Effector CD4-positive, alpha-beta T cell (primary cell): ENCODE measurements at regions not wholly inside any gene's neighbourhood (a gene's known extent, or its start where the extent isn't known, plus 50 kb on each side); places are given as distances from the start of the nearest gene placed in this dataset.

Experiments used
- DNase-seq: peaks from one replicate; pipeline ENCODE4 v3.0.0-alpha.2; 2020

- no peak for DNase-seq
Measured at GRCh38 chr1:8202182-8202905, 115.6 kb upstream of the SLC45A1 start.

DNA sequence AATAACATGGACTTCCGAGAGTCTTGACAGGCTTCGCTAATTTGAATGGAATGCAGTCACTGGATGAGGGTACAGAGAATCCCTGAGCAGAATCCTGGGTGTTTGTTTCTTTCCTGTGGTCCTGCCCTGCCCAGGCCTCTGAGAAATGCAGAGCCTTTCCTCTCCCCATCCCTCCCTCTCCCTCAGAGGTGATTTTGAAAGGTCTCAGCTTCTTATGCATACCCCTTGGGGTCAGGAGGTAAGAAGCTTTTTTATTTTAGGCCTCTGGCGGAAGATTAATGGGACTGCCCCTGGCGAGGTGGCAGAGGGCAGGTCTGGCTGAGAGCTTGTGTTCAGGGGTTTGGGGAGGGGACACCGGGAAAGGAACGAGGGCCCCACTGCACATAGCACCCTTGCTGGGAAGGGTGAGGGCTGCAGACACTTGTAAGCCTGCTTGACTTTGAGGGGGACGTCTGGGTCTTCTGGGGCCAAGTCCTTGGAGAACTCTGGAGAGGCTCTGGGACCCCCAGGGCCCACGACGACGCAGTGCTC lies 116.5 kb upstream of the SLC45A1 start:
- no peak for DNase-seq

DNA sequence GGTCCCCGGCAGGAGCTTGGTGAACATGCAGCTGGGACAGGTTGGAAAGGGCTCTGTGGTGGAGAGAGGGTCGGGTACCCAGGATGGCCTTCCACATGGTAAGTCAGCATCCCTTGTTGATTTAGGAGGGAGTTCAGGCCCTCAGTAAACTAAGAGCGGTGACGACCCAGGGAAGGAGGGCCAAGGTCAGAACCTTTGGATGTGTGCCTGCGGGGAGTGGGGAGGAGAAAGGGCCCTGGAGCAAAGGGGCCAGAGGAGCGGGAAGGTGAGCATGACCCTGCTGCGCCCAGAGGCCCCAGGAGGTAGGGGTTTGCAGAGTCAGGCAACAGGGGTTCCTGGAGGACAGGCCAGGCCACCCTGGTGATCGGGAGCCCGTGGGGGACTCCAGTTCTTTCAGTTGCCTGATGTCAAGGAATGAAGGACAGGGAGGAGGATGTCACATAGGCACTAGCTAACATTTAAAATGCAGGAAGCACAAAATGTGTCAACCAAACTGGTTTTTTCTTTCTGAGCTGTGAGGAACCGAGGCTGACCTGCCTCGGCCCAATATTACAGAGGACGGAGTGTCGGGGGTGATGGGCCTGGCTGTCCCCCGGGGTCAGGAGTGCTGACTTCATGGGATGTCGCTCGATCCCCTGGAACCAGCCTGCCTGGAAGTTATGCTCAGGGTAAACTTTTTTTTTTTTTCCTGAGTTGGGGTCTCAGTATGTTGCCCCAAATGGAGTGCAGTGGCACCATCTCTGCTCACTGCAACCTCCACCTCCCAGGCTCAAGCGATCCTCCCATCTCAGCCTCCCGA lies 117.4 kb upstream of the SLC45A1 start:
- DNase-seq, result no peak

DNA sequence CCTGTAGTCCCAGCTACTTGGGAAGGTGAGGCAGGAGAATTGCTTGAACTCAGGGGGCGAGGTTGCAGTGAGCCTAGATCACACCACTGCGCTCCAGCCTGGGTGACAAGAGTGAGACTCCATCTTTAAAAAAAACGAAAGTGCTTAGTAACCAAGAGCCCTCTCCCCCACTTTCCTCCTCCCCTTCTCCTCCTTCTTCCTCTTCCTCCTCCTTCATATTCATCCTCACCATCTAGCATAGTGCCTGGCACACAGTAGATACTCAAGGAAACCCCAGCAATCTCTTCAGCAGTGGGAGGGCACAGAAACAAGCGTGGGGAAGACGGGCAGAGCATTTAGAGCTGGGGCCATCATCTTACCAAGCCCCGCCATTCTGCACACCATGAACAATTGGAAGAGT lies 119.4 kb upstream of the SLC45A1 start:
- no peak for DNase-seq

DNA sequence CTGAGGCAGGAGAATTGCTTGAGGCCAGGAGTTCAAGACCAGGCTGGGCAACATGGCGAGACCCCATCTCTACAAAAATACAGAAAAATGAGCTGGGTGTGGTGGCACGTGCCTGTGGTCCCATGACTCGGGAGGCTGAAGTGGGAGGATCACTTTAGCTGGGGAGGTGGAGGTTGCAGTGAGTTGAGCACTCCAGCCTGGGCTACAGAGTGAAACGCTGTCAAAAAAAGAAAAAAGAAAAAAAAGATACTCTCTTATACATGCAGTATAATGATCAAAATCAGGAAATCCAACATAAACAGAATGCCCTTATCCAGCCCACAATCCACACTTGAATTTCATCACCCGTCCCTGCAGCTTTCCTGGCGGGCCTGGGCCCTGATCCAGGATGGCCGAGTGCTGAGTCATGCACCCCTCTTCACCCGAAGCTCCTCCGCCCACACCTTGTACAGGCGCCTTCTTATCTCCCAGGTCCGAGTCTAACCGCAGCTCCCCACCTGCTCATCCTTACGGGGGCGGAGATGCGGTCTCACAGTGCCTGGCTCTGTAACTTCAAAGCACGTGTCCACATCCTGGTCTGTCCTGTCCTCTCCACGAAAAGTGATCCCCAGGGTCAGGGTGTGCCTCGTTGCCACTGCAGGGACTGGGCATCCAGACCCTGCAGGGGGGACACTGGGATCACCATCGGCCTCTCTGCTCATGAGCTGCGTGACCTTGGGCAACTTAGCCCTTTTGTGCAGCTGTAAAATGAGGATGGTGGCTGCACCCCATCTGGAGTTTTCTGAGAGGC lies 120.2 kb upstream of the SLC45A1 start:
- no peak for DNase-seq

- no peak for DNase-seq
Measured at GRCh38 chr1:8194481-8195227, 123.3 kb upstream of the SLC45A1 start.

DNA sequence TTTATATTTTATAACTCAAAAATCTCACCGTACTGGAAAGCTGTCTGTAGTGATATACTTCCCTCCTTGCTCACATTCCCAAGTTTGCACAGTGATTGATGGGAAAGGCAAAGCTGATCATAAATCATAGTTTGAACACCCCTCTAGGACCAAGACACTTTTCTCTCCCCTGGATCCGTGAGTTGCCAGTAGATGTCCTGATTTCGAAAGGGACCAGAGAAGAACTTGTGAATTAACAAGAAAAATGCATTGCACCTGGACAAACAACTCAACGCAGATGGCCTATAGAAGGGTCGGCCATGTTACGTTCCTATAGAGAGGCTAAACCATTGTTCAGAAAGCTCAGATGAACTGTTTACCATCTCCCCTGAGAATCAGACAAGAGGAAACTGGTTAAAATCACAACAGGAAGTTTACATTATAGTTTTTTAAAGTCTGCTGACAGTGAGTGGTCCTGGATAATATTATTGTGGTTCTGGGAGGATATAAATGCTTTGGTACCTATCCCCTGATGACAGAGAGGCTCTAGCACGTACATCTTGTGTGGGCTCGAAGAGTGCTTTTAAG lies 124.0 kb upstream of the SLC45A1 start:
- no peak for DNase-seq

GRCh38 chr1:8191474-8191873 lies 126.4 kb upstream of the SLC45A1 start:
- DNase-seq, result no peak

DNA sequence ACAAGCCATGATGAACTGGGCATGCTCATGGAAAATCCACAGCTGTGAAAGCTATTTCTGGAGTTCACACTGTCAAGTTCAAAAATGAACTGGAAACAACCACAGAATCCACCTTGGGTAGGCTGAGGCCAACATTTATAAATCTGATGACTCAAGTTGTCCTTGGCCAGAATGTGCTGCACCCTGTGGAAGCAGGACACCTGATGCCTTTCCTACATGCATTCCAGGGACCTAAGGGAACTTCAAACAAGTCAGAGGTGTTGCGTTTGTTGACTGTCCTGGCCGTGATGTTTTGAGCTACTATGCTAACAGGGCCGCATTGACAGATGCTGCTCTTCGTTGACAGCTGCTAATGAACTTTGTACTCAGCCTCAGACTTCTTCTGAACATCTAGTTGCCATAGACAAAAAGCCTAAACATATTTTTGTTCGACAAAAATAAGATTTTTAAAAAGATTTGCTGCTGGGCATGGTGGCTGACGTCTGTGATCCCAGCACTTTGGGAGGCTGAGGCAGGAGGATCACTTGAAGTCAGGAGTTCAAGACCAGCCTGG lies 127.9 kb upstream of the SLC45A1 start:
- no peak for DNase-seq

- DNase-seq, result no peak
Measured at GRCh38 chr1:8185400-8185799, 132.5 kb upstream of the SLC45A1 start.

- DNase-seq, result no peak
Measured at GRCh38 chr1:8184301-8184700, 133.6 kb upstream of the SLC45A1 start.

- DNase-seq, result no peak
Measured at GRCh38 chr1:8182034-8182761, 135.7 kb upstream of the SLC45A1 start.

GRCh38 chr1:8179132-8179793 lies 138.7 kb upstream of the SLC45A1 start:
- no peak for DNase-seq

- DNase-seq, result no peak
Measured at GRCh38 chr1:8176279-8176678, 141.6 kb upstream of the SLC45A1 start.

GRCh38 chr1:8174807-8175206 lies 143.1 kb upstream of the SLC45A1 start:
- DNase-seq, result no peak

- DNase-seq, result no peak
Measured at GRCh38 chr1:8171751-8172464, 145.8 kb upstream of the ERRFI1 start.

GRCh38 chr1:8170059-8170835 lies 144.1 kb upstream of the ERRFI1 start:
- no peak for DNase-seq

DNA sequence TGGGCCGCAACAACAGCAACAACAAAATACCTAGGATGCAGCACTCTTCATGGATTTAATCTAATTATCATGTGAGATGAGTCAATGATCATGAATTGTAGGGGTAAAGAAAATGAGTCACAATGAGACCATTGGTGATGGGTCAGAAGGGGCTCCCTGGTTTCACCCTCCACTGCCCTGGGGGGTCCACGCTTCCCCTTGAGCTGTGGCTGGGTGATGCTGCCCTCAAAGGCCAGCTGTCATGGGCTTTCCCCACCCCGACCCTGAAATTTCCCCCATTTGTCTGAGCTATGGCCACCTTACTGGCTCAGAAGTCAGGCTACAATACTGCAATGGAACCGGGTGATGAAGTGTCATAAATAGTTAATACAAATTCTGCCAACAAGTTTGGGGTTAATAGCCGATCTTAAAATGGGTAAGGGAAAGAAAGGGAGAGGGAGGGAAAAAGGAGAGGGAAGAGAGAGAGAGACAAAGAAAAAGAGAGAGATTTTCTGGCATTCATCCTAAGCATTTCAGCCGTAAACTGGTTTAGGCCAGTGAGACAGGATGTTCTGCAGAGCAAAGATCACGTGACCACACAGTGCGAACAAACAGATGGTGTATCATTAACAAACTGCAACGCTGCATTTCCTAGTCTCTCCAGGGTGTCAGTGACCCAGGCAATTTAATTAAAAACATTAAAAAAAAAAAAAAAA lies 143.4 kb upstream of the ERRFI1 start:
- DNase-seq, result peak; percentile 41
